ENCODE measurements at regions not wholly inside any gene's neighbourhood (a gene's known extent, or its start where the extent isn't known, plus 50 kb on each side); places are given as distances from the start of the nearest gene placed in this dataset.

DNA sequence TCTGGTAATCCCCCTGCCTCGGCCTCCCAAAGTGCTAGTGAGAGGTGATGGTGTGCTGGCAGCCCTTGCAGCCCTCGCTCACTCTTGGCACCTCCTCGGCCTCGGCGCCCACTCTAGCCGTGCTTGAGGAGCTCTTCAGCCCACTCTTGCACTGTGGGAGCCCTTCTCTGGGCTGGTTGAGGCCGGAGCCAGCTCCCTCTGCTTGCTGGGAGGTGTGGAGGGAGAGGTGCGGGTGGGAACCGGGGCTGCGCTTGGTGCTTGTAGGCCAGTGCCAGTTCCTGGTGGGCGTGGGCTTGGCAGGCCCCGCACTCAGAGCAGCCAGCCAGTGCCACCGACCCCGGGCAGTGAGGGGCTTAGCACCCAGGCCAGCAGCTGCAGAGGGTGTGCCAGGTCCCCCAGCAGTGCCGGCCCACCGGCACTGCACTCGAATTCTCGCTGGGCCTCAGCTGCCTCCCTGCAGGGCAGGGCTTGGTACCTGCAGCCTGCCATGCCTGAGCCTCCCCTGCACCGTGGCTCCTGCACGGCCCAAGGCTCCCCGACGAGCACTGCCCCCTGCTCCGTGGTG lies 189.0 kb upstream of the ASCC3 start (continued):
- no peak for TF ChIP-seq ATAD3A (CRISPR knock-in tag; IDR thresholded peaks at IDR 0.05)
- no peak for TF ChIP-seq ESRRA (CRISPR knock-in tag; IDR thresholded peaks at IDR 0.05; ENCODE audit: low read depth)
- TF ChIP-seq, protein P1, sequence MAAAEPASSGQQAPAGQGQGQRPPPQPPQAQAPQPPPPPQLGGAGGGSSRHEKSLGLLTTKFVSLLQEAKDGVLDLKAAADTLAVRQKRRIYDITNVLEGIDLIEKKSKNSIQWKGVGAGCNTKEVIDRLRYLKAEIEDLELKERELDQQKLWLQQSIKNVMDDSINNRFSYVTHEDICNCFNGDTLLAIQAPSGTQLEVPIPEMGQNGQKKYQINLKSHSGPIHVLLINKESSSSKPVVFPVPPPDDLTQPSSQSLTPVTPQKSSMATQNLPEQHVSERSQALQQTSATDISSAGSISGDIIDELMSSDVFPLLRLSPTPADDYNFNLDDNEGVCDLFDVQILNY (CRISPR knock-in tag; conservative IDR thresholded peaks at IDR 0.05), result no peak
- TF ChIP-seq, protein P2, sequence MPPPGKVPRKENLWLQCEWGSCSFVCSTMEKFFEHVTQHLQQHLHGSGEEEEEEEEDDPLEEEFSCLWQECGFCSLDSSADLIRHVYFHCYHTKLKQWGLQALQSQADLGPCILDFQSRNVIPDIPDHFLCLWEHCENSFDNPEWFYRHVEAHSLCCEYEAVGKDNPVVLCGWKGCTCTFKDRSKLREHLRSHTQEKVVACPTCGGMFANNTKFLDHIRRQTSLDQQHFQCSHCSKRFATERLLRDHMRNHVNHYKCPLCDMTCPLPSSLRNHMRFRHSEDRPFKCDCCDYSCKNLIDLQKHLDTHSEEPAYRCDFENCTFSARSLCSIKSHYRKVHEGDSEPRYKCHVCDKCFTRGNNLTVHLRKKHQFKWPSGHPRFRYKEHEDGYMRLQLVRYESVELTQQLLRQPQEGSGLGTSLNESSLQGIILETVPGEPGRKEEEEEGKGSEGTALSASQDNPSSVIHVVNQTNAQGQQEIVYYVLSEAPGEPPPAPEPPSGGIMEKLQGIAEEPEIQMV (CRISPR knock-in tag; IDR thresholded peaks at IDR 0.05; ENCODE audit: low read depth), result no peak

DNA sequence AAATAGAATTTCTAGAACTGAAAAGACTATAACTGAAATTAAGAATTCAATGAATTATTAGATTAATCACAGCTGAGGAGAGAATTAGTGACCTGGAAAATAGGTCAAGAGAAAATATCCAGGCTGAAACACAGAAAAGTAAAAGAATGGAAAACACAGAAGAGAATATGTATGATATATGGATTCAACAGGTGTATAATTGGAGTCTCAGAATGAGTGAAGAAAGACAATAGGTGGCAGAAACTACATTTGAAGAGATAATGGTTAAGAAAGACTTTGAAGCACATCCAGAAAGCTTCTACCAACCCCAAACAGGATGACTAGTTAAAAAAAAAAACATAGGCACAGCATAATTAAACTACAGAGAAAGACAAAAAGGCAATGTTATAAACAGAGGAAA lies 196.2 kb upstream of the ASCC3 start:
- no TSS peak for BruUV-seq (replicated peaks)
- CTCF ChIA-PET (ENCODE audit: low intra/inter-chr PET ratio, low total read pairs), result no interaction called here
- Histone ChIP-seq H3K27ac (ENCODE audit: extremely low read length, insufficient read depth, low read length) (no peak overlapping the region), H3K27me3 (ENCODE audit: control insufficient read depth in 1 of 2, insufficient read depth in 2 of 2, low read length in 2 of 2) (no peaks in the 10 kb centered on the region), H3K9me3 (ENCODE audit: low read length) (no peaks in the 10 kb centered on the region), H3K36me3 (replicated peaks in 1 of 2; ENCODE audit: control insufficient read depth in 1 of 2, insufficient read depth in 2 of 2, low read length in 2 of 2) (no peaks in the 10 kb centered on the region), H3K79me2 (ENCODE audit: insufficient read depth, low read length) (no peaks in the 10 kb centered on the region), H3K9ac (ENCODE audit: insufficient read depth, low read depth, low read length) (no peak overlapping the region), H3K4me2 (ENCODE audit: low read depth, low read length) (no peak overlapping the region), H2AFZ (ENCODE audit: low read length) (no peak overlapping the region), H3K4me1 (ENCODE audit: insufficient read depth, low read length) (no peaks in the 10 kb centered on the region), H3K4me3 (replicated peaks in 1 of 3; ENCODE audit: insufficient read depth in 1 of 3, low read depth in 2 of 3, low read length in 3 of 3) (no peak overlapping the region), H4K20me1 (ENCODE audit: insufficient read depth, low read length) (no peaks in the 10 kb centered on the region)
- TF ChIP-seq ZSCAN12 (CRISPR knock-in tag; IDR thresholded peaks at IDR 0.05) (no peak), SIN3A (IDR thresholded peaks at IDR 0.05; ENCODE audit: borderline replicate concordance, low read depth, low read length) (no peak), ZNF850 (CRISPR knock-in tag; conservative IDR thresholded peaks at IDR 0.05) (no peak), SOX5 (CRISPR knock-in tag; IDR thresholded peaks at IDR 0.05; ENCODE audit: borderline replicate concordance) (no peak), SATB2 (CRISPR knock-in tag; IDR thresholded peaks at IDR 0.05) (no peak), CHD4 (IDR thresholded peaks at IDR 0.05; ENCODE audit: borderline replicate concordance, low read length) (no peak)
- TF ChIP-seq, protein P3, sequence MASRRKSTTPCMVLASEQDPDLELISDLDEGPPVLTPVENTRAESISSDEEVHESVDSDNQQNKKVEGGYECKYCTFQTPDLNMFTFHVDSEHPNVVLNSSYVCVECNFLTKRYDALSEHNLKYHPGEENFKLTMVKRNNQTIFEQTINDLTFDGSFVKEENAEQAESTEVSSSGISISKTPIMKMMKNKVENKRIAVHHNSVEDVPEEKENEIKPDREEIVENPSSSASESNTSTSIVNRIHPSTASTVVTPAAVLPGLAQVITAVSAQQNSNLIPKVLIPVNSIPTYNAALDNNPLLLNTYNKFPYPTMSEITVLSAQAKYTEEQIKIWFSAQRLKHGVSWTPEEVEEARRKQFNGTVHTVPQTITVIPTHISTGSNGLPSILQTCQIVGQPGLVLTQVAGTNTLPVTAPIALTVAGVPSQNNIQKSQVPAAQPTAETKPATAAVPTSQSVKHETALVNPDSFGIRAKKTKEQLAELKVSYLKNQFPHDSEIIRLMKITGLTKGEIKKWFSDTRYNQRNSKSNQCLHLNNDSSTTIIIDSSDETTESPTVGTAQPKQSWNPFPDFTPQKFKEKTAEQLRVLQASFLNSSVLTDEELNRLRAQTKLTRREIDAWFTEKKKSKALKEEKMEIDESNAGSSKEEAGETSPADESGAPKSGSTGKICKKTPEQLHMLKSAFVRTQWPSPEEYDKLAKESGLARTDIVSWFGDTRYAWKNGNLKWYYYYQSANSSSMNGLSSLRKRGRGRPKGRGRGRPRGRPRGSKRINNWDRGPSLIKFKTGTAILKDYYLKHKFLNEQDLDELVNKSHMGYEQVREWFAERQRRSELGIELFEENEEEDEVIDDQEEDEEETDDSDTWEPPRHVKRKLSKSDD (CRISPR knock-in tag; IDR thresholded peaks at IDR 0.05; ENCODE audit: low read depth), result no peak
- TF ChIP-seq, protein P4, sequence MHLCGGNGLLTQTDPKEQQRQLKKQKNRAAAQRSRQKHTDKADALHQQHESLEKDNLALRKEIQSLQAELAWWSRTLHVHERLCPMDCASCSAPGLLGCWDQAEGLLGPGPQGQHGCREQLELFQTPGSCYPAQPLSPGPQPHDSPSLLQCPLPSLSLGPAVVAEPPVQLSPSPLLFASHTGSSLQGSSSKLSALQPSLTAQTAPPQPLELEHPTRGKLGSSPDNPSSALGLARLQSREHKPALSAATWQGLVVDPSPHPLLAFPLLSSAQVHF (CRISPR knock-in tag; IDR thresholded peaks at IDR 0.05), result no peak
- POLR2A ChIA-PET, result no interaction called here
- intact Hi-C loops (cut with micrococcal nuclease; ENCODE audit: unreplicated experiment), result no loop called here
- ATAC-seq, result no peak
- no peak for FAIRE-seq
- in situ Hi-C loops (cut with HindIII; ENCODE audit: extremely low pct_ligation_motif_present, low pct_unique_long_range_greater_than_20kb), result no loop called here
- no peak for DNase-seq (ENCODE audit: low spot score)
